Epithelial cell of esophagus (primary cell): ENCODE measurements at regions not wholly inside any gene's neighbourhood (a gene's known extent, or its start where the extent isn't known, plus 50 kb on each side); places are given as distances from the start of the nearest gene placed in this dataset.

Source experiments
- DNase-seq: peaks from one replicate; pipeline ENCODE4 v3.0.0; 2010; ENCODE audit warnings: low read depth
- H3K4me3 ChIP-seq: 2 replicates; pipeline ENCODE4 v1.5.1; 2011; ENCODE audit warnings: mild to moderate bottlenecking, low read length, control low read depth
- TF ChIP-seq, protein P1 (sequence below): IDR thresholded peaks from 2 replicates; pipeline ENCODE4 v1.5.1; 2011; ENCODE audit warnings: low read depth, mild to moderate bottlenecking, low read length, control low read depth, inconsistent platforms; ENCODE audit not compliant: insufficient read depth; ENCODE audit errors: missing control alignments

- H3K4me3 ChIP-seq, result no peak overlapping the region
- no peak for DNase-seq
- TF ChIP-seq, protein P1, sequence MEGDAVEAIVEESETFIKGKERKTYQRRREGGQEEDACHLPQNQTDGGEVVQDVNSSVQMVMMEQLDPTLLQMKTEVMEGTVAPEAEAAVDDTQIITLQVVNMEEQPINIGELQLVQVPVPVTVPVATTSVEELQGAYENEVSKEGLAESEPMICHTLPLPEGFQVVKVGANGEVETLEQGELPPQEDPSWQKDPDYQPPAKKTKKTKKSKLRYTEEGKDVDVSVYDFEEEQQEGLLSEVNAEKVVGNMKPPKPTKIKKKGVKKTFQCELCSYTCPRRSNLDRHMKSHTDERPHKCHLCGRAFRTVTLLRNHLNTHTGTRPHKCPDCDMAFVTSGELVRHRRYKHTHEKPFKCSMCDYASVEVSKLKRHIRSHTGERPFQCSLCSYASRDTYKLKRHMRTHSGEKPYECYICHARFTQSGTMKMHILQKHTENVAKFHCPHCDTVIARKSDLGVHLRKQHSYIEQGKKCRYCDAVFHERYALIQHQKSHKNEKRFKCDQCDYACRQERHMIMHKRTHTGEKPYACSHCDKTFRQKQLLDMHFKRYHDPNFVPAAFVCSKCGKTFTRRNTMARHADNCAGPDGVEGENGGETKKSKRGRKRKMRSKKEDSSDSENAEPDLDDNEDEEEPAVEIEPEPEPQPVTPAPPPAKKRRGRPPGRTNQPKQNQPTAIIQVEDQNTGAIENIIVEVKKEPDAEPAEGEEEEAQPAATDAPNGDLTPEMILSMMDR, result no peak
Observed at GRCh38 chr13:39890537-39890936, 235.1 kb downstream of the COG6 start.

GRCh38 chr13:39892721-39893685 is 237.5 kb downstream of the COG6 start:
- TF ChIP-seq, protein P1, result no peak
- no peak overlapping the region for H3K4me3 ChIP-seq
- no peak for DNase-seq

GRCh38 chr13:39893808-39894207 is 238.3 kb downstream of the COG6 start:
- no peak overlapping the region for H3K4me3 ChIP-seq
- no peak for DNase-seq
- TF ChIP-seq, protein P1, result no peak

- no peak for DNase-seq
- TF ChIP-seq, protein P1, result no peak
- H3K4me3 ChIP-seq, result no peak overlapping the region
Observed at GRCh38 chr13:39894586-39894985, 239.1 kb downstream of the COG6 start.

DNA sequence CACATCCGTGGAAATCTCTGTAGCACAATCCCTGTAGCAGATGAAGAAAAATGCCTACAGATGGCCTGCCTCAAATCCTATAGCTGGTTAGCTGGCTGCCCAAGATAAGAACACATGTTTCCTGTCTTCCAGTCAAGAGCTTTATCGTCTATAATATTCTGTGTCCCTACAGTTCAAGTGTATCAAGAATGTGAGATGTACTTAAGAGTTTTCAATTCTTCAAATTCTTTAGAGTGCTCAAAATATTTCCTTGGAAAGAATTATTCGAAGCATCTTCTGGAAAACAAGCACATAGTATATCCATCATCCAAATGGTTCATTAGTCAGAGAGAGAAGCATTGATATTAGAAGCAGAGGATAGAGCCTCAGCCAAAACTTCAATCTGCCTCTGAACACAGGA is 239.8 kb downstream of the COG6 start:
- TF ChIP-seq, protein P1, result no peak
- no peak overlapping the region for H3K4me3 ChIP-seq
- no peak for DNase-seq

DNA sequence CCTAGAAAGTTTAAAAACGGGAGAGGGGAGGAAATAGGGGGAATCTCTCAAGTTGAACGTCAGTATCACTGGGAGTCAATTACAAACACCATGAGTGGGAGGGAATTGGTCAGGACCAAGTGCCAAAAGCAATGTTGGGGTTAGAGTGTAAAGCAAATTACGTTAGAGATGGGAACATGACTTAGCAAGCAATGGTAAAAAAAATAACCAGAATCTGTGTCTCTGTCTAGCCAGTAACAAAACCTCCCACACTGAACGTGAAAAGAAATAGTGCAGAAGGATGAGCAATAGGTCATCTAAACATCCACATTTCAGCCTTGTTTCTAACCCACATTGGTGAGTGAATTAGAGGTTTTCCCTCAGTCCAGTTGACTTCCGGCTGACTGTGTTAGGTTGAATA is 242.2 kb downstream of the COG6 start:
- no peak for DNase-seq
- TF ChIP-seq, protein P1, result no peak
- no peak overlapping the region for H3K4me3 ChIP-seq
